NB4 (cell line): ENCODE measurements at regions not wholly inside any gene's neighbourhood (a gene's known extent, or its start where the extent isn't known, plus 50 kb on each side); places are given as distances from the start of the nearest gene placed in this dataset.

Experiments
- CTCF ChIP-seq: IDR thresholded peaks from one replicate; pipeline ENCODE4 v1.5.1; 2012; ENCODE audit warnings: low read depth, low read length
- MYC ChIP-seq: IDR thresholded peaks from 2 replicates; pipeline ENCODE4 v1.6.1; 2011; ENCODE audit warnings: low read depth, low read length
- POLR2A ChIP-seq: IDR thresholded peaks from 2 replicates; pipeline ENCODE4 v1.6.1; 2011; ENCODE audit warnings: mild to moderate bottlenecking; ENCODE audit not compliant: insufficient read length; ENCODE audit errors: extremely low read depth

GRCh38 chr9:102519423-102519822, 475.7 kb upstream of the CYLC2 start:
- TF ChIP-seq CTCF = no peak
- no peak for TF ChIP-seq MYC
- no peak for TF ChIP-seq POLR2A
